Right lobe of liver (tissue), 6 donors: ENCODE measurements at regions not wholly inside any gene's neighbourhood (a gene's known extent, or its start where the extent isn't known, plus 50 kb on each side); places are given as distances from the start of the nearest gene placed in this dataset.

Experiments used
- ATAC-seq, 4 donors: fragments of 200-7000 bp; cut with Tn5 transposase; one replicate each; pipeline ENCODE4 v1.9.1; 2020; ENCODE audit warnings: mild to moderate bottlenecking in 4 of 4, moderate library complexity in 4 of 4
- DNase-seq, 3 donors: peaks; one replicate each; pipeline ENCODE4 v3.0.0-alpha.2; 2020
- H3K27ac ChIP-seq, 3 donors: fragments of 200-600 bp; one replicate each; pipeline ENCODE4 v1.8.0; 2022
- H3K27me3 ChIP-seq, 2 donors: fragments of 200-600 bp; one replicate each; pipeline ENCODE4 v1.8.0; 2022
- H3K36me3 ChIP-seq, 4 donors: fragments of 200-600 bp; sonication (generic) in 1 of 4; one replicate each; pipeline versions ENCODE4 v1.5.1 to v1.8.0; 2017 to 2022; ENCODE audit warnings: control low read depth in 1 of 4
- H3K4me1 ChIP-seq, 4 donors: fragments of 200-600 bp; sonication (generic) in 1 of 4; one replicate each; pipeline versions ENCODE4 v1.5.1 to v1.8.0; 2017 to 2022; ENCODE audit warnings: control low read depth in 1 of 4
- H3K4me3 ChIP-seq, 3 donors: fragments of 200-600 bp; one replicate each; pipeline ENCODE4 v1.8.0; 2022
- H3K9me3 ChIP-seq, 4 donors: fragments of 200-600 bp; sonication (generic) in 1 of 4; one replicate each; pipeline versions ENCODE4 v1.5.1 to v1.8.0; 2017 to 2022; ENCODE audit warnings: control low read depth in 1 of 4
- POLR2A ChIP-seq: fragments of 450-650 bp; IDR thresholded peaks from one replicate; pipeline ENCODE4 v1.6.1; 2017; ENCODE audit warnings: antibody characterized with exemption, mild to moderate bottlenecking
- WGBS: methylation state at CpG from one replicate; pipeline ENCODE4 v1.1.6; 2018; ENCODE audit warnings: low coverage, low lambda C conversion rate; ENCODE audit not compliant: insufficient coverage; ENCODE audit errors: missing lambda C conversion rate; 5-methylcytosine and 5-hydroxymethylcytosine counted together
- intact Hi-C, 2 donors: fragments of 100-400 bp; cut with DNase I; formaldehyde crosslinking; loops; one replicate each; pipeline versions ENCODE4 v1.11.2 to v1.14.1; 2022
- TF ChIP-seq, protein P1 (sequence below), 4 donors: fragments of 200-600 bp in 3 of 4; fragments of 450-650 bp in 1 of 4; IDR thresholded peaks; one replicate each; pipeline versions ENCODE4 v1.5.1 to v1.8.0; 2016 to 2022; ENCODE audit warnings: antibody characterized with exemption in 4 of 4, mild to moderate bottlenecking in 2 of 4
- donor health status: DM: no; HTN: yes; CAD: no.
- donor health status: DM: no; HTN: no; CAD: no.
- donor health status: DM: no; HTN: no; CAD: no.
- donor health status: DM: no; HTN: yes; CAD: no.
- donor health status: DM: no; HTN: yes; CAD: no.

DNA sequence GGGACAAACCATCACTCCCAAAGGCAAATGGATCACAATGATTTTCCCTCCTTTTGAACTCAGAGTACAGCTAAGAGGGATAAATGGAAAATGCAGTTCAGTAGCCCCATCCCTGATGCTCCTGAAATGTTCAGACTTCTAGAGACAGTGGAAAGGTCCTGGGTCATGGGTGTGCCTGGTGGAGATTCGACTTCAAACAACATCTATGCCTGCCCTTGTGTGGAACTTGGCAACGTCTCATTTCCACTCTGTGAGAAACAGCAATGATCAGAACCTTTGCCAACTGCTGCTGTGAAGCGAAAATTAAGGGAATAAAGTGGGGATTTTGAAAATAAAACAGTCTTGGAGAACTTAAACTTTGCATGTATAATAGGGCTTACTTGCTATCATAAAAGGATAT, 778.1 kb downstream of the SEMA5A start:
- no peak for DNase-seq
- no peak overlapping the region for H3K27ac ChIP-seq
- TF ChIP-seq, protein P1, sequence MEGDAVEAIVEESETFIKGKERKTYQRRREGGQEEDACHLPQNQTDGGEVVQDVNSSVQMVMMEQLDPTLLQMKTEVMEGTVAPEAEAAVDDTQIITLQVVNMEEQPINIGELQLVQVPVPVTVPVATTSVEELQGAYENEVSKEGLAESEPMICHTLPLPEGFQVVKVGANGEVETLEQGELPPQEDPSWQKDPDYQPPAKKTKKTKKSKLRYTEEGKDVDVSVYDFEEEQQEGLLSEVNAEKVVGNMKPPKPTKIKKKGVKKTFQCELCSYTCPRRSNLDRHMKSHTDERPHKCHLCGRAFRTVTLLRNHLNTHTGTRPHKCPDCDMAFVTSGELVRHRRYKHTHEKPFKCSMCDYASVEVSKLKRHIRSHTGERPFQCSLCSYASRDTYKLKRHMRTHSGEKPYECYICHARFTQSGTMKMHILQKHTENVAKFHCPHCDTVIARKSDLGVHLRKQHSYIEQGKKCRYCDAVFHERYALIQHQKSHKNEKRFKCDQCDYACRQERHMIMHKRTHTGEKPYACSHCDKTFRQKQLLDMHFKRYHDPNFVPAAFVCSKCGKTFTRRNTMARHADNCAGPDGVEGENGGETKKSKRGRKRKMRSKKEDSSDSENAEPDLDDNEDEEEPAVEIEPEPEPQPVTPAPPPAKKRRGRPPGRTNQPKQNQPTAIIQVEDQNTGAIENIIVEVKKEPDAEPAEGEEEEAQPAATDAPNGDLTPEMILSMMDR (IDR thresholded peaks at IDR 0.05), result no peak
- no peak for TF ChIP-seq POLR2A
- ATAC-seq, result no peak
- no peak overlapping the region for H3K4me3 ChIP-seq
- H3K9me3 ChIP-seq, result no peaks in the 10 kb centered on the region
- intact Hi-C loops, result no loop called here
- no peaks in the 10 kb centered on the region for H3K4me1 ChIP-seq
- H3K27me3 ChIP-seq, result no peaks in the 10 kb centered on the region
- 27% methylated on average over 3 of the region's 3 CpGs for WGBS
- H3K36me3 ChIP-seq, result no peaks in the 10 kb centered on the region

DNA sequence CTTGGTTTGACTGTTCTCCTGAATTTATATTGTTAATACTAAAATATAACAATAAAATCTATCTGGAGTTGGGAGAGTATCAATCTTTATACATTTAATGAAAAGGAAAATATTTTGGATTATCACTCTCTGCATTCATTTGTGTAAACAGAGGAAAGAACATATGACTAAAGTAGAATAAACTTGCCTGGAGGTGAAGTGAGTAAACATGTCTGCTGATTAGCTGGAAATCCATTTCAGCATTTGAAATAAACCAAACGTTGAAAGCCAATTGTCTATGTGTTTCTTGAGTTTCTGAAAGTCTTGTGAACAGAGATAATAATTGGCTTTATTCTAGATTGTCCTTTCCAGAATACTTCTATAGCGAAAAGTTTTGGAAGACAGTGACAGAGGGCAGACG, 776.2 kb downstream of the SEMA5A start:
- Histone ChIP-seq H3K4me1 (no peaks in the 10 kb centered on the region), H3K36me3 (no peaks in the 10 kb centered on the region), H3K9me3 (no peaks in the 10 kb centered on the region), H3K27ac (no peak overlapping the region), H3K4me3 (no peak overlapping the region), H3K27me3 (no peaks in the 10 kb centered on the region)
- ATAC-seq (no peak), DNase-seq (no peak)
- intact Hi-C loops, result no loop called here
- WGBS, result 68% methylated on average over 3 of the region's 3 CpGs
- TF ChIP-seq, protein P1 (IDR thresholded peaks at IDR 0.05), result no peak
- TF ChIP-seq POLR2A, result no peak

DNA sequence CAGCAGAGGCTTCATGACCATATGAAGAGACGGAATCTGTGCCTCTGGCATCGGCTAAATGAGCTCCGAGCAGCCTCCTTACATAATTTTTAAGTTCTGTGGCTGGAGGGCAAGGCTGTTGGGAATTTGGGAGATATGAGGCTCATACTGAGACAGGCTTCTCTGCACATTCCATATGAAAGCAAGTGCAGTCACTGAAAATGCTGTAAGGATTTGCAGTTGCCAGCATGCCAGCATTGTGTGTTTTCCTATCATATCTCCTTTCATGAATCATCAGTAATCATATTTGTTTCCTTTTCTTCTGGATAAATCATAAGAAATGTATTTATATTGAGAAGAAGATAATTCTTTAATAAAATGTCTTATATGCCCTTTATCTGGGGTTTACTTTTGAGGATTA, 775.4 kb downstream of the SEMA5A start:
- Histone ChIP-seq H3K9me3 (no peaks in the 10 kb centered on the region), H3K4me3 (no peak overlapping the region), H3K36me3 (no peaks in the 10 kb centered on the region), H3K4me1 (no peaks in the 10 kb centered on the region), H3K27ac (no peak overlapping the region), H3K27me3 (no peaks in the 10 kb centered on the region)
- intact Hi-C loops, result no loop called here
- no peak for ATAC-seq
- TF ChIP-seq POLR2A, result no peak
- WGBS, result 46% methylated on average over 3 of the region's 3 CpGs
- DNase-seq, result no peak

DNA sequence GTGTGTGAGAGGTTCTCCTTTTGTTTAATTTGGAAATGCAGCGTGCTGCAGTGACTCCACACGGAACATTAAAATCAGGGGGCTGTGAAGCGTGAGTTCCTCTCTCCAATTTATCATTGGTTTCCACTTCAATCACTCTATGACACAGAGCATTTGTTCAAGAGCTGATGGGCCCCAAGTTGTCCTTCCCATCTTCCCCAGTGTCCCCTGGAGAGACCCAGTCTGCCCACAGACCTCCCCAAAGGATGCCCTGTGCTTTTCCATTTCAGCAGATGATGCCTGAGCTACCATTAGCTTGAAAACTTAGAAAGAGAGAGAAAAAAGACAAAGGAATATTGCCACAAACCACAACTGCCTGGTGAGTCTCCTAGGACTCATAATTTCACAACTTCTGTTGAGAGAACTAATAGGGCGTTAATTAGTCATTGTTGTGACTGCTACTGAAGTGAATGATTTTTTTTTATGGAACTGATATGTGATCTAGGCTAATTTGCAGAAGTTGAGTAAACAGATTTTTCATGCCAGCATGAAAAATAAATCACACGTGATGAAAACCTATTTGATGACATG, 772.7 kb downstream of the SEMA5A start:
- no peaks in the 10 kb centered on the region for H3K36me3 ChIP-seq
- no peaks in the 10 kb centered on the region for H3K4me1 ChIP-seq
- no peaks in the 10 kb centered on the region for H3K9me3 ChIP-seq
- TF ChIP-seq POLR2A, result no peak
- TF ChIP-seq, protein P1 (IDR thresholded peaks at IDR 0.05), result no peak
- H3K27me3 ChIP-seq, result no peaks in the 10 kb centered on the region
- H3K4me3 ChIP-seq, result no peak overlapping the region
- DNase-seq, result no peak
- intact Hi-C loops, result no loop called here
- H3K27ac ChIP-seq, result no peak overlapping the region
- WGBS, result 52% methylated on average over 5 of the region's 5 CpGs
- no peak for ATAC-seq

DNA sequence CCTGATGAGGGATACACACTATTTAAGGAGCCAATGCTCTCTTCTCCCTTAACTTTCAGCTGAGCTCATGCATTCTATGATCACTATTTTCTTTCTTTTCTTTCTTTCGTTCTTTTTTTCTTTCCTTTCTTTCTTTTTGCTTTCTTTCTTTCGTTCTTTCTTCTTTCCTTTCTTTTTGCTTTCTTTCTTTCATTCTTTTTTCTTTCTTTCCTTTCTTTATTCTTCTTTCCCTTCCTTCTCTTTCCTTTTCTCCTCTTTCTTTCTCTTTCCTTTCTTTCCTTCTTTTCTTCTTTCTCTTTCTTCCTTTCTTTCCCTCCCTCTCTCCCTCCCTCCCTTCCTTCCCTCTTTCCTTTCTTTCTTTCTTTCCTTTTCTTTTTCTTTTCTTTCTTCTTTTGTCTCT, 761.2 kb downstream of the SEMA5A start:
- H3K9me3 ChIP-seq, result no peaks in the 10 kb centered on the region
- DNase-seq (no peak), ATAC-seq (no peak)
- intact Hi-C loops, result no loop called here
- H3K4me1 ChIP-seq, result no peaks in the 10 kb centered on the region
- no peak overlapping the region for H3K4me3 ChIP-seq
- no peaks in the 10 kb centered on the region for H3K27me3 ChIP-seq
- WGBS, result 50% methylated on average over 2 of the region's 2 CpGs
- no peak for TF ChIP-seq POLR2A
- TF ChIP-seq, protein P1 (IDR thresholded peaks at IDR 0.05), result no peak
- H3K36me3 ChIP-seq, result no peaks in the 10 kb centered on the region
- no peak overlapping the region for H3K27ac ChIP-seq
